Suprapubic skin (tissue), 4 donors: ENCODE measurements at regions not wholly inside any gene's neighbourhood (a gene's known extent, or its start where the extent isn't known, plus 50 kb on each side); places are given as distances from the start of the nearest gene placed in this dataset.

Source experiments
- DNase-seq, 2 donors: peaks; one replicate each; pipeline ENCODE4 v3.0.0-alpha.2; 2019; ENCODE audit warnings: low spot score in 2 of 2
- H3K27ac ChIP-seq: fragments of 200-600 bp; sonication (generic); one replicate; pipeline ENCODE4 v1.5.1; 2019
- H3K27me3 ChIP-seq: fragments of 200-600 bp; sonication (generic); one replicate; pipeline ENCODE4 v1.5.1; 2019
- H3K36me3 ChIP-seq: fragments of 200-600 bp; sonication (generic); one replicate; pipeline ENCODE4 v1.5.1; 2019
- H3K4me1 ChIP-seq: fragments of 200-600 bp; sonication (generic); one replicate; pipeline ENCODE4 v1.5.1; 2019
- H3K4me3 ChIP-seq: fragments of 200-600 bp; sonication (generic); one replicate; pipeline ENCODE4 v1.5.1; 2019; ENCODE audit warnings: mild to moderate bottlenecking
- H3K9me3 ChIP-seq: fragments of 200-600 bp; sonication (generic); one replicate; pipeline ENCODE4 v1.5.1; 2019
- CTCF ChIP-seq, 2 donors: fragments of 200-600 bp in 1 of 2; fragments of 450-650 bp in 1 of 2; sonication (generic) in 1 of 2; IDR thresholded peaks; one replicate each; pipeline ENCODE4 v1.5.1; 2016 to 2019; ENCODE audit warnings: antibody characterized with exemption in 2 of 2, mild to moderate bottlenecking in 1 of 2, moderate library complexity in 1 of 2
- EP300 ChIP-seq: sonication (generic); formaldehyde crosslinking; IDR thresholded peaks from one replicate; pipeline ENCODE4 v1.6.1; 2017; ENCODE audit warnings: antibody characterized with exemption
- POLR2A ChIP-seq, 2 donors: fragments of 450-650 bp; IDR thresholded peaks; one replicate each; pipeline ENCODE4 v1.6.1; 2017; ENCODE audit warnings: antibody characterized with exemption in 2 of 2, mild to moderate bottlenecking in 2 of 2, moderate library complexity in 2 of 2
- POLR2AphosphoS5 ChIP-seq, 3 donors: sonication (generic); formaldehyde crosslinking; IDR thresholded peaks; one replicate each; pipeline ENCODE4 v1.6.1; 2017; ENCODE audit warnings: antibody characterized with exemption in 3 of 3
- WGBS: methylation state at CpG from one replicate; pipeline ENCODE4 v1.1.5; 2018; 5-methylcytosine and 5-hydroxymethylcytosine counted together

GRCh38 chr15:31478702-31479221 lies 152.1 kb downstream of the KLF13 start:
- Histone ChIP-seq H3K4me3 (no peak overlapping the region), H3K36me3 (no peaks in the 10 kb centered on the region), H3K9me3 (no peaks in the 10 kb centered on the region), H3K27ac (no peak overlapping the region), H3K4me1 (peaks cover 23% of the 10 kb centered on the region), H3K27me3 (peaks cover 10% of the 10 kb centered on the region)
- peak; percentile 56 to 73 for DNase-seq
- 88% methylated on average over 5 of the region's 13 CpGs for WGBS
- TF ChIP-seq EP300 (no peak), POLR2A (IDR thresholded peaks at IDR 0.05) (no peak), CTCF (IDR thresholded peaks at IDR 0.05) (no peak), POLR2AphosphoS5 (IDR thresholded peaks at IDR 0.05) (no peak)

GRCh38 chr15:31480356-31481025 lies 153.9 kb downstream of the KLF13 start:
- Histone ChIP-seq H3K9me3 (no peaks in the 10 kb centered on the region), H3K36me3 (no peaks in the 10 kb centered on the region), H3K27ac (no peak overlapping the region), H3K4me3 (no peak overlapping the region), H3K27me3 (peaks cover 10% of the 10 kb centered on the region), H3K4me1 (peaks cover 36% of the 10 kb centered on the region)
- no peak for TF ChIP-seq CTCF (IDR thresholded peaks at IDR 0.05)
- TF ChIP-seq POLR2AphosphoS5 (IDR thresholded peaks at IDR 0.05) = no peak
- no peak for TF ChIP-seq EP300
- TF ChIP-seq POLR2A (IDR thresholded peaks at IDR 0.05) = no peak
- peak; percentile 67 for DNase-seq
- WGBS = 56% methylated on average over 12 of the region's 12 CpGs

GRCh38 chr15:31481142-31481541 lies 154.5 kb downstream of the KLF13 start:
- TF ChIP-seq CTCF (IDR thresholded peaks at IDR 0.05) (no peak), POLR2A (IDR thresholded peaks at IDR 0.05) (no peak), POLR2AphosphoS5 (IDR thresholded peaks at IDR 0.05) (no peak), EP300 (no peak)
- Histone ChIP-seq H3K27ac (no peak overlapping the region), H3K36me3 (no peaks in the 10 kb centered on the region), H3K4me3 (no peak overlapping the region), H3K9me3 (no peaks in the 10 kb centered on the region), H3K4me1 (peaks cover 42% of the 10 kb centered on the region), H3K27me3 (peaks cover 10% of the 10 kb centered on the region)
- DNase-seq = peak; percentile 2 to 21
- 66% methylated on average over 3 of the region's 3 CpGs for WGBS

- no peaks in the 10 kb centered on the region for H3K36me3 ChIP-seq
- peaks cover 54% of the 10 kb centered on the region for H3K4me1 ChIP-seq
- DNase-seq = peak; percentile 63 to 76
- no peaks in the 10 kb centered on the region for H3K9me3 ChIP-seq
- peak overlapping the region; percentile 56 for H3K4me3 ChIP-seq
- no peak overlapping the region for H3K27ac ChIP-seq
- 93% methylated on average over 30 of the region's 38 CpGs for WGBS
- H3K27me3 ChIP-seq = peaks cover 10% of the 10 kb centered on the region
- TF ChIP-seq CTCF (IDR thresholded peaks at IDR 0.05) = no peak
- TF ChIP-seq EP300 = no peak
- no peak for TF ChIP-seq POLR2A (IDR thresholded peaks at IDR 0.05)
- no peak for TF ChIP-seq POLR2AphosphoS5 (IDR thresholded peaks at IDR 0.05)
These were observed 155.7 kb downstream of the KLF13 start for GRCh38 chr15:31482122-31482922.
